Muscle layer of colon (tissue), 2 donors: ENCODE measurements at regions not wholly inside any gene's neighbourhood (a gene's known extent, or its start where the extent isn't known, plus 50 kb on each side); places are given as distances from the start of the nearest gene placed in this dataset.

Source experiments
- H3K27ac ChIP-seq: one replicate; pipeline ENCODE4 v1.7.0; 2013; ENCODE audit warnings: low read depth, mild to moderate bottlenecking, low read length, moderate library complexity
- H3K27me3 ChIP-seq, 2 donors: one replicate each; pipeline ENCODE4 v1.7.0; 2013; ENCODE audit warnings: low read length in 2 of 2, mild to moderate bottlenecking in 2 of 2; ENCODE audit not compliant: insufficient read depth in 2 of 2, control insufficient read depth in 1 of 2
- H3K36me3 ChIP-seq: one replicate; pipeline ENCODE4 v1.7.0; 2013; ENCODE audit warnings: mild to moderate bottlenecking, low read length; ENCODE audit not compliant: insufficient read depth
- H3K4me1 ChIP-seq: one replicate; pipeline ENCODE4 v1.7.0; 2013; ENCODE audit warnings: mild to moderate bottlenecking, low read length; ENCODE audit not compliant: insufficient read depth
- H3K4me3 ChIP-seq, 2 donors: one replicate each; pipeline ENCODE4 v1.7.0; 2013; ENCODE audit warnings: low read length in 2 of 2, low read depth in 1 of 2, mild to moderate bottlenecking in 1 of 2, moderate library complexity in 1 of 2
- H3K9ac ChIP-seq: one replicate; pipeline ENCODE4 v1.7.0; 2013; ENCODE audit warnings: low read length
- H3K9me3 ChIP-seq: one replicate; pipeline ENCODE4 v1.7.0; 2013; ENCODE audit warnings: mild to moderate bottlenecking, low read length
- donor health status: abdominal sarcoma.
- donor health status: Adenocarcinoma of cecum.

DNA sequence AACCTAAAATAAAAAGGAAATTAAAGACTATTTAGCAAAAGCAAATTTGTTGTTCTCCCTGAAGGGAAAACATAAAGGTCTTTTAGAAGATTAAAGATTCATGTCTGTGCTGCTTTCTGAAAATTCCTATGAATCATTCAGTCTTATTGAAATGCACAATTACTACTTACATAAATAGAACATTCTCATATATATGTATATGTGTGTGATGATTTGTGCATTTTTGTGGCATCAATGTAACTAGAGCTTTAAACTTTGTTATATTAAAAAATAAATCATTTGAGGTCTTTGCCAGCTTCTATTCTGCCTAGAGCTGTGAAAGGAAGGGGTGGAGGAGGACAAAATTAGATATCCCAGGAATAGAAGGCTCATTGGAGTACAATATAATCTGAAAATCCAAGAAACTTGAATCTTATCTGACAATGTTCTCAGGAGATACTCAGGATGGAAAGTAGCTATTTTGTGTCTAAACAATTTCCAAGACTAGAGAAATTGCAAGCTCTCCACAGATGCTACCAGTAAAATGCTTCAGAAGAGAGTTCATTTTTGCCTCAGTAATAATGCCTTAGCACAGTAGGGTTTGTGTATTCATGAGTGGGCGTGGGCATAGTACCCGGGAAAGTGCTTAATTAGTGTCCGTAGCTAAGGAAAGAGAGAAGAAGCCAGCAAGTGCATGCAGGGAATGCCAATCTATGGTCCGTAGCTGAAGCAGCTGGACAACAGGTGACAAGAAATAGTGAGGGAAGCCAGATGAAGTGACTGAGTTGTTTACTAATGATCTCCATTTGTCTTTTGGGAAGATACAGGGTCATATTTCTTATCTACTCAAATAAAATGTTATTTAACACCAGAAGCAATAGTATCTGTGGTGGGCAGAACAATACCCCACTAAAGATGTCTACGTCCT is 395.5 kb upstream of the NBEA start:
- H3K27ac ChIP-seq, result no peak overlapping the region
- H3K4me3 ChIP-seq, result no peak overlapping the region
- no peaks in the 10 kb centered on the region for H3K4me1 ChIP-seq
- no peaks in the 10 kb centered on the region for H3K27me3 ChIP-seq
- H3K9me3 ChIP-seq, result no peaks in the 10 kb centered on the region
- H3K36me3 ChIP-seq, result no peaks in the 10 kb centered on the region
- no peak overlapping the region for H3K9ac ChIP-seq

- Histone ChIP-seq H3K4me1 (no peaks in the 10 kb centered on the region), H3K9me3 (no peaks in the 10 kb centered on the region), H3K27ac (no peak overlapping the region)
Measured at GRCh38 chr13:34547929-34548328, 394.1 kb upstream of the NBEA start.

GRCh38 chr13:34553376-34553775 is 388.7 kb upstream of the NBEA start:
- Histone ChIP-seq H3K9ac (no peak overlapping the region), H3K4me1 (no peaks in the 10 kb centered on the region), H3K9me3 (no peaks in the 10 kb centered on the region), H3K27ac (no peak overlapping the region), H3K27me3 (no peaks in the 10 kb centered on the region), H3K4me3 (no peak overlapping the region), H3K36me3 (no peaks in the 10 kb centered on the region)

More at GRCh38 chr13:34547929-34548328, 394.1 kb upstream of the NBEA start:
- Histone ChIP-seq H3K36me3 (no peaks in the 10 kb centered on the region), H3K4me3 (no peak overlapping the region), H3K9ac (no peak overlapping the region), H3K27me3 (no peaks in the 10 kb centered on the region)

- Histone ChIP-seq H3K4me3 (no peak overlapping the region), H3K4me1 (no peaks in the 10 kb centered on the region), H3K27ac (no peak overlapping the region), H3K27me3 (no peaks in the 10 kb centered on the region), H3K36me3 (no peaks in the 10 kb centered on the region), H3K9me3 (no peaks in the 10 kb centered on the region), H3K9ac (no peak overlapping the region)
Measured at GRCh38 chr13:34555988-34556387, 386.1 kb upstream of the NBEA start.

GRCh38 chr13:34561033-34561432 is 381.0 kb upstream of the NBEA start:
- H3K9me3 ChIP-seq, result no peaks in the 10 kb centered on the region
- H3K4me3 ChIP-seq, result no peak overlapping the region
- no peaks in the 10 kb centered on the region for H3K27me3 ChIP-seq
- H3K27ac ChIP-seq, result no peak overlapping the region
- no peaks in the 10 kb centered on the region for H3K4me1 ChIP-seq
- no peak overlapping the region for H3K9ac ChIP-seq
- no peaks in the 10 kb centered on the region for H3K36me3 ChIP-seq

- Histone ChIP-seq H3K4me3 (no peak overlapping the region), H3K27ac (no peak overlapping the region), H3K9ac (no peak overlapping the region), H3K9me3 (no peaks in the 10 kb centered on the region), H3K4me1 (no peaks in the 10 kb centered on the region), H3K36me3 (no peaks in the 10 kb centered on the region), H3K27me3 (no peaks in the 10 kb centered on the region)
Measured at GRCh38 chr13:34567597-34567996, 374.5 kb upstream of the NBEA start.

- Histone ChIP-seq H3K9me3 (no peaks in the 10 kb centered on the region), H3K4me1 (no peaks in the 10 kb centered on the region), H3K4me3 (no peak overlapping the region), H3K27me3 (no peaks in the 10 kb centered on the region), H3K36me3 (no peaks in the 10 kb centered on the region), H3K27ac (no peak overlapping the region), H3K9ac (no peak overlapping the region)
Measured at GRCh38 chr13:34570698-34571353, 371.2 kb upstream of the NBEA start.

DNA sequence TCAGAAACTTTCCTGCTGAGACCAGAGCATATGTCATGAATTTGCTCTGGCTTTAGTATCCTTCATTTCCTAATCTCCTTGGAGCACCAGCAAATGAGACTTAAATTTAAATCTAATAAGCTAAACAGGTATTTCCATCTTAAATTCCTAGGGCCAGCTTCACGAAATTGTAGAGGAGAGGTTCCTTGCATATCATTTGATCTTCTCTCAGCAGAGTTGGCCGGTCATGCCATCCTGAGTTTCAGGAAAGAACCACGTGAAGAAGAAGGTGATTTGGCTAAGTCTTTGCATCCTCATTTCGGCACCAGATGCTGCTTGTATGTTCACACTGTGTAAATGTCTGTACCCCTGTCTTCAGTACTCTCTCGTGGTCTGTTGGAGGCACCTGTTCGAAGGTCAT is 370.4 kb upstream of the NBEA start:
- H3K9ac ChIP-seq, result no peak overlapping the region
- H3K9me3 ChIP-seq, result no peaks in the 10 kb centered on the region
- no peaks in the 10 kb centered on the region for H3K36me3 ChIP-seq
- H3K4me1 ChIP-seq, result no peaks in the 10 kb centered on the region
- H3K4me3 ChIP-seq, result no peak overlapping the region
- no peak overlapping the region for H3K27ac ChIP-seq
- no peaks in the 10 kb centered on the region for H3K27me3 ChIP-seq

GRCh38 chr13:34577051-34577450 is 365.0 kb upstream of the NBEA start:
- H3K4me1 ChIP-seq, result no peaks in the 10 kb centered on the region
- no peak overlapping the region for H3K27ac ChIP-seq
- H3K36me3 ChIP-seq, result no peaks in the 10 kb centered on the region
- no peaks in the 10 kb centered on the region for H3K27me3 ChIP-seq
- H3K9me3 ChIP-seq, result no peaks in the 10 kb centered on the region
- H3K4me3 ChIP-seq, result no peak overlapping the region
- H3K9ac ChIP-seq, result no peak overlapping the region

DNA sequence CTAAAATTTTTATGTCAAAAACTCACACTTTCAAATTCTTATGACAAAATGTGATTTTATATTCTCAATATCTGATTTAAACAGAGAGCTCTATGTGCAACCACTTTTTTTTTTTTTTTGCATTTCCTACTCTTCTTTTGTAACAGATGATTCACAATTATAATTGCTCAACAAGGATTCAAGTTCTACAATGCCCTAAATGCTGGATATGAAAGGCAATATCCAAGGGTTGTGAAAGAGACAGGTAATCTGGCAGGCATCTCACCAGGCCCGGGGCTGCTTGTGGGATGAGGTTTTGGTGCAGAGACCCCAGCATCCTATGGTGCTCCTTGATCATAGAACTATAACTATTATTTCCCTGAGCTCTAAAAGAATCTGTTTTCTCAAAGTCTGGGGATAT is 363.6 kb upstream of the NBEA start:
- Histone ChIP-seq H3K4me1 (no peaks in the 10 kb centered on the region), H3K4me3 (no peak overlapping the region), H3K27me3 (no peaks in the 10 kb centered on the region), H3K27ac (no peak overlapping the region), H3K36me3 (no peaks in the 10 kb centered on the region), H3K9me3 (no peaks in the 10 kb centered on the region), H3K9ac (no peak overlapping the region)

GRCh38 chr13:34578917-34579316 is 363.2 kb upstream of the NBEA start:
- H3K9ac ChIP-seq, result no peak overlapping the region
- H3K4me1 ChIP-seq, result no peaks in the 10 kb centered on the region
- no peak overlapping the region for H3K4me3 ChIP-seq
- H3K9me3 ChIP-seq, result no peaks in the 10 kb centered on the region
- H3K27ac ChIP-seq, result no peak overlapping the region
- H3K36me3 ChIP-seq, result no peaks in the 10 kb centered on the region
- H3K27me3 ChIP-seq, result no peaks in the 10 kb centered on the region
